ENCODE measurements at regions not wholly inside any gene's neighbourhood (a gene's known extent, or its start where the extent isn't known, plus 50 kb on each side); places are given as distances from the start of the nearest gene placed in this dataset.

GRCh38 chr10:4334871-4335270 lies 491.1 kb upstream of the AKR1E2 start:
- no peak for DNase-seq (ENCODE audit: unreplicated experiment)
- intact Hi-C loops (cut with micrococcal nuclease): no loop called here
- ChIA-PET POLR2A (interaction anchor here (0.6 to 1.7 kb wide), 4 partner anchors 9 to 1002 kb away, joined by 3 to 8 read pairs (median 4); no protein-coding TSS in a partner anchor), CTCF (interaction anchor here (0.9 kb wide), 1 partner anchor 10 kb away, joined by 5 read pairs; no protein-coding TSS in a partner anchor)
- Mint-ChIP-seq H3K27ac (ENCODE audit: low read depth, unreplicated experiment) (no peak overlapping the region), H3K9me3 (ENCODE audit: unreplicated experiment) (no peaks in the 10 kb centered on the region), H3K4me3 (ENCODE audit: unreplicated experiment) (no peak overlapping the region), H3K27me3 (ENCODE audit: insufficient read depth, unreplicated experiment) (no peaks in the 10 kb centered on the region), H3K4me1 (ENCODE audit: insufficient read depth, unreplicated experiment) (no peaks in the 10 kb centered on the region), H3K36me3 (ENCODE audit: insufficient read depth, unreplicated experiment) (no peaks in the 10 kb centered on the region)
- TF ChIP-seq, protein P1, sequence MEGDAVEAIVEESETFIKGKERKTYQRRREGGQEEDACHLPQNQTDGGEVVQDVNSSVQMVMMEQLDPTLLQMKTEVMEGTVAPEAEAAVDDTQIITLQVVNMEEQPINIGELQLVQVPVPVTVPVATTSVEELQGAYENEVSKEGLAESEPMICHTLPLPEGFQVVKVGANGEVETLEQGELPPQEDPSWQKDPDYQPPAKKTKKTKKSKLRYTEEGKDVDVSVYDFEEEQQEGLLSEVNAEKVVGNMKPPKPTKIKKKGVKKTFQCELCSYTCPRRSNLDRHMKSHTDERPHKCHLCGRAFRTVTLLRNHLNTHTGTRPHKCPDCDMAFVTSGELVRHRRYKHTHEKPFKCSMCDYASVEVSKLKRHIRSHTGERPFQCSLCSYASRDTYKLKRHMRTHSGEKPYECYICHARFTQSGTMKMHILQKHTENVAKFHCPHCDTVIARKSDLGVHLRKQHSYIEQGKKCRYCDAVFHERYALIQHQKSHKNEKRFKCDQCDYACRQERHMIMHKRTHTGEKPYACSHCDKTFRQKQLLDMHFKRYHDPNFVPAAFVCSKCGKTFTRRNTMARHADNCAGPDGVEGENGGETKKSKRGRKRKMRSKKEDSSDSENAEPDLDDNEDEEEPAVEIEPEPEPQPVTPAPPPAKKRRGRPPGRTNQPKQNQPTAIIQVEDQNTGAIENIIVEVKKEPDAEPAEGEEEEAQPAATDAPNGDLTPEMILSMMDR (IDR thresholded peaks at IDR 0.05; ENCODE audit: unreplicated experiment): no peak
- no TSS peak for BruUV-seq (replicated peaks)

GRCh38 chr10:4334015-4334414 lies 492.0 kb upstream of the AKR1E2 start:
- POLR2A ChIA-PET: interaction anchor here (0.6 to 1.7 kb wide), 3 partner anchors 9 to 511 kb away, joined by 3 to 8 read pairs (median 3); no protein-coding TSS in a partner anchor
- H3K4me1 Mint-ChIP-seq (ENCODE audit: insufficient read depth, unreplicated experiment): no peaks in the 10 kb centered on the region
- DNase-seq (ENCODE audit: unreplicated experiment): no peak
- no peak overlapping the region for H3K4me3 Mint-ChIP-seq (ENCODE audit: unreplicated experiment)
- H3K27ac Mint-ChIP-seq (ENCODE audit: low read depth, unreplicated experiment): no peak overlapping the region
- TF ChIP-seq, protein P1 (IDR thresholded peaks at IDR 0.05; ENCODE audit: unreplicated experiment): no peak
- intact Hi-C loops (cut with micrococcal nuclease): no loop called here
- BruUV-seq (replicated peaks): no TSS peak
- no peaks in the 10 kb centered on the region for H3K9me3 Mint-ChIP-seq (ENCODE audit: unreplicated experiment)
- H3K27me3 Mint-ChIP-seq (ENCODE audit: insufficient read depth, unreplicated experiment): no peaks in the 10 kb centered on the region
- H3K36me3 Mint-ChIP-seq (ENCODE audit: insufficient read depth, unreplicated experiment): no peaks in the 10 kb centered on the region
- CTCF ChIA-PET: interaction anchor here (0.7 kb wide), 1 partner anchor 178 kb away, joined by 3 read pairs; no protein-coding TSS in a partner anchor

GRCh38 chr10:4333459-4333894 lies 492.5 kb upstream of the AKR1E2 start:
- no peaks in the 10 kb centered on the region for H3K36me3 Mint-ChIP-seq (ENCODE audit: insufficient read depth, unreplicated experiment)
- H3K9me3 Mint-ChIP-seq (ENCODE audit: unreplicated experiment): no peaks in the 10 kb centered on the region
- CTCF ChIA-PET: no interaction called here
- TF ChIP-seq, protein P1 (IDR thresholded peaks at IDR 0.05; ENCODE audit: unreplicated experiment): no peak
- DNase-seq (ENCODE audit: unreplicated experiment): no peak
- no peaks in the 10 kb centered on the region for H3K4me1 Mint-ChIP-seq (ENCODE audit: insufficient read depth, unreplicated experiment)
- POLR2A ChIA-PET: no interaction called here
- no peaks in the 10 kb centered on the region for H3K27me3 Mint-ChIP-seq (ENCODE audit: insufficient read depth, unreplicated experiment)
- intact Hi-C loops (cut with micrococcal nuclease): no loop called here
- H3K27ac Mint-ChIP-seq (ENCODE audit: low read depth, unreplicated experiment): no peak overlapping the region
- no peak overlapping the region for H3K4me3 Mint-ChIP-seq (ENCODE audit: unreplicated experiment)
- BruUV-seq (replicated peaks): no TSS peak

DNA sequence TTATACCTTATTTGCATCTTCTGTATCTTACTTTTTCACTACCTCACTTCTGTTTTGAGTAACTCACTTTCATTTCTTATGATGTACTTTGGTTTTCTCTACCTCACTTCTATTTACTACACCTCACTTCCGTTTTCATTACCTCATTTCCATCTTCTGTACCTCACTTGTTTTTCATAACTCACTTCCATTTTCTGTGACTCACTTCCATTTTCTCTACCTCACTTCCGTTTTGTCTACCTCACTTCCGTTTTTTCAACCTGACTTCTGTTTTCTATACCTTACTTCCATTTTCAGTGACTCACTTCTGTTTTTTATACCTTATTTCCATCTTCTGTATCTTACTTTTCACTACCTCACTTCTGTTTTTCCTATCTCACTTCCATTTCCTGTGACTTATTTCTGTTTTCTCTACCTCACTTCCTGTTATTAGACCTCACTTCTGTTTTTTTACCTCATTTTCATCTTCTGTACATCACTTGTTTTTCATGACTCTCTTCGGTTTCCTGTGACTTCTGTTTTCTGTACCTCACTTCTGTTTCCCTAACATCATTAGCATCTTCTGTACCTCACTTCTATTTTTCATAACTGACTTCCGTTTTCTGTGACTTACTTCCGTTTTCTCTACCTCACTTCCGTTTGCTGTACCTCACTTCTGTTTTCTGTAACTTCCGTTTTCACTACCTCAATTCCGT lies 493.1 kb upstream of the AKR1E2 start:
- Mint-ChIP-seq H3K27me3 (ENCODE audit: insufficient read depth, unreplicated experiment) (no peaks in the 10 kb centered on the region), H3K27ac (ENCODE audit: low read depth, unreplicated experiment) (no peak overlapping the region), H3K9me3 (ENCODE audit: unreplicated experiment) (no peaks in the 10 kb centered on the region), H3K36me3 (ENCODE audit: insufficient read depth, unreplicated experiment) (no peaks in the 10 kb centered on the region), H3K4me3 (ENCODE audit: unreplicated experiment) (no peak overlapping the region), H3K4me1 (ENCODE audit: insufficient read depth, unreplicated experiment) (no peaks in the 10 kb centered on the region)
- no peak for DNase-seq (ENCODE audit: unreplicated experiment)
- TF ChIP-seq, protein P1 (IDR thresholded peaks at IDR 0.05; ENCODE audit: unreplicated experiment): no peak
- ChIA-PET CTCF (no interaction called here), POLR2A (no interaction called here)
- intact Hi-C loops (cut with micrococcal nuclease): no loop called here
- BruUV-seq (replicated peaks): no TSS peak
